Neural progenitor cell (in vitro differentiated cells): ENCODE measurements at regions not wholly inside any gene's neighbourhood (a gene's known extent, or its start where the extent isn't known, plus 50 kb on each side); places are given as distances from the start of the nearest gene placed in this dataset.
A peak's percentile ranks its signal among the peaks of the same experiment; 100 is the strongest.

Source experiments
- DNase-seq: peaks from one replicate; pipeline ENCODE4 v3.0.0-alpha.2; 2016; ENCODE audit warnings: low spot score
- H2AFZ ChIP-seq: fragments of 200-600 bp; sonication (generic); replicated peaks from 2 replicates; pipeline ENCODE4 v1.6.1; 2016; ENCODE audit warnings: antibody characterized with exemption
- H3F3A ChIP-seq: fragments of 200-600 bp; sonication (generic); 2 replicates; pipeline ENCODE4 v1.6.1; 2016; ENCODE audit warnings: antibody characterized with exemption, low read depth
- H3K27ac ChIP-seq: fragments of 200-600 bp; sonication (generic); 2 replicates; pipeline ENCODE4 v1.5.1; 2016; ENCODE audit warnings: mild to moderate bottlenecking
- H3K27me3 ChIP-seq: fragments of 200-600 bp; sonication (generic); 2 replicates; pipeline ENCODE4 v1.6.1; 2016; ENCODE audit warnings: mild to moderate bottlenecking, moderate library complexity
- H3K36me3 ChIP-seq: fragments of 200-600 bp; sonication (generic); 2 replicates; pipeline ENCODE4 v1.5.1; 2016
- H3K4me1 ChIP-seq: fragments of 200-600 bp; sonication (generic); 2 replicates; pipeline ENCODE4 v1.6.1; 2016; ENCODE audit warnings: mixed run types
- H3K4me2 ChIP-seq: fragments of 200-600 bp; sonication (generic); 2 replicates; pipeline ENCODE4 v1.6.1; 2016
- H3K4me3 ChIP-seq: fragments of 200-600 bp; sonication (generic); 2 replicates; pipeline ENCODE4 v1.5.1; 2016
- H3K79me2 ChIP-seq: fragments of 200-600 bp; sonication (generic); 2 replicates; pipeline ENCODE4 v1.6.1; 2016; ENCODE audit warnings: low read depth
- H3K9ac ChIP-seq: fragments of 200-600 bp; sonication (generic); 2 replicates; pipeline ENCODE4 v1.6.1; 2016
- H3K9me3 ChIP-seq: fragments of 200-600 bp; sonication (generic); 2 replicates; pipeline ENCODE4 v1.5.1; 2016; ENCODE audit warnings: low read depth
- H4K20me1 ChIP-seq: fragments of 200-600 bp; sonication (generic); 2 replicates; pipeline ENCODE4 v1.6.1; 2016; ENCODE audit warnings: low read depth
- H3K27ac Mint-ChIP-seq: 3 replicates; pipeline ENCODE4 v1.8.0; 2021; ENCODE audit warnings: mixed read lengths
- H3K27me3 Mint-ChIP-seq: 2 replicates; pipeline ENCODE4 v1.8.0; 2022; ENCODE audit warnings: low read depth, mild to moderate bottlenecking, inconsistent platforms, moderate library complexity, mixed read lengths; ENCODE audit not compliant: insufficient read depth
- H3K36me3 Mint-ChIP-seq: 3 replicates; pipeline ENCODE4 v1.8.0; 2021; ENCODE audit warnings: mixed read lengths
- H3K4me1 Mint-ChIP-seq: 3 replicates; pipeline ENCODE4 v1.8.0; 2021; ENCODE audit warnings: mixed read lengths
- H3K4me3 Mint-ChIP-seq: 3 replicates; pipeline ENCODE4 v1.8.0; 2021; ENCODE audit warnings: mild to moderate bottlenecking, moderate library complexity, mixed read lengths
- H3K9me3 Mint-ChIP-seq: 3 replicates; pipeline ENCODE4 v1.8.0; 2020; ENCODE audit warnings: mixed read lengths
- CTCF ChIP-seq: fragments of 200-600 bp; sonication (generic); IDR thresholded peaks from 2 replicates; pipeline ENCODE4 v1.5.1; 2017; ENCODE audit warnings: antibody characterized with exemption, mild to moderate bottlenecking
- EZH2 ChIP-seq: fragments of 200-600 bp; sonication (generic); IDR thresholded peaks from 2 replicates; pipeline ENCODE4 v1.6.1; 2017; ENCODE audit warnings: antibody characterized with exemption, mild to moderate bottlenecking, moderate library complexity
- EZH2phosphoT487 ChIP-seq: fragments of 200-600 bp; sonication (generic); IDR thresholded peaks from 2 replicates; pipeline ENCODE4 v1.6.1; 2017; ENCODE audit warnings: antibody characterized with exemption

- H3K4me3 Mint-ChIP-seq: no peak overlapping the region
- no peak overlapping the region for H3K4me3 ChIP-seq
- H3K79me2 ChIP-seq: no peaks in the 10 kb centered on the region
- DNase-seq: no peak
- H3F3A ChIP-seq: no peaks in the 10 kb centered on the region
- no peaks in the 10 kb centered on the region for H3K36me3 ChIP-seq
- H3K27ac ChIP-seq: no peak overlapping the region
- H3K36me3 Mint-ChIP-seq: no peaks in the 10 kb centered on the region
- peak overlapping the region; percentile 3 for H3K27ac Mint-ChIP-seq
- H3K9ac ChIP-seq: no peak overlapping the region
- no peaks in the 10 kb centered on the region for H3K27me3 ChIP-seq
- H3K9me3 ChIP-seq: no peaks in the 10 kb centered on the region
- H3K4me1 ChIP-seq: no peaks in the 10 kb centered on the region
- H3K27me3 Mint-ChIP-seq: peaks cover 2% of the 10 kb centered on the region
- H4K20me1 ChIP-seq: no peaks in the 10 kb centered on the region
- H2AFZ ChIP-seq: no peak overlapping the region
- peaks cover 5% of the 10 kb centered on the region for H3K9me3 Mint-ChIP-seq
- no peak for TF ChIP-seq EZH2
- TF ChIP-seq CTCF: no peak
- TF ChIP-seq EZH2phosphoT487: no peak
- no peak overlapping the region for H3K4me2 ChIP-seq
- H3K4me1 Mint-ChIP-seq: no peaks in the 10 kb centered on the region
Measured at GRCh38 chr15:96072821-96073220, 257.7 kb upstream of the NR2F2 start.

- H3K27me3 ChIP-seq: no peaks in the 10 kb centered on the region
- no peak overlapping the region for H3K4me3 Mint-ChIP-seq
Measured at GRCh38 chr15:96073908-96074307, 256.6 kb upstream of the NR2F2 start.

GRCh38 chr15:96075895-96076294 lies 254.6 kb upstream of the NR2F2 start:
- Histone ChIP-seq H3K9ac (no peak overlapping the region), H3K27ac (no peak overlapping the region), H3K27me3 (no peaks in the 10 kb centered on the region), H3K4me3 (no peak overlapping the region), H3K36me3 (no peaks in the 10 kb centered on the region), H3F3A (no peaks in the 10 kb centered on the region), H3K4me2 (no peak overlapping the region), H2AFZ (no peak overlapping the region), H3K9me3 (no peaks in the 10 kb centered on the region), H4K20me1 (no peaks in the 10 kb centered on the region), H3K4me1 (no peaks in the 10 kb centered on the region), H3K79me2 (no peaks in the 10 kb centered on the region)
- Mint-ChIP-seq H3K36me3 (no peaks in the 10 kb centered on the region), H3K4me1 (peaks cover 4% of the 10 kb centered on the region), H3K9me3 (peaks cover 5% of the 10 kb centered on the region), H3K27ac (no peak overlapping the region), H3K4me3 (no peak overlapping the region), H3K27me3 (no peaks in the 10 kb centered on the region)
- no peak for DNase-seq
- no peak for TF ChIP-seq EZH2phosphoT487
- TF ChIP-seq EZH2: no peak
- TF ChIP-seq CTCF: no peak

More at GRCh38 chr15:96073908-96074307, 256.6 kb upstream of the NR2F2 start:
- H3K36me3 Mint-ChIP-seq: no peaks in the 10 kb centered on the region
- H3K27me3 Mint-ChIP-seq: no peaks in the 10 kb centered on the region
- TF ChIP-seq CTCF: no peak
- TF ChIP-seq EZH2: no peak
- TF ChIP-seq EZH2phosphoT487: no peak
- peaks cover 2% of the 10 kb centered on the region for H3K4me1 Mint-ChIP-seq
- Histone ChIP-seq H4K20me1 (no peaks in the 10 kb centered on the region), H3K27ac (no peak overlapping the region), H3K4me2 (no peak overlapping the region), H3K79me2 (no peaks in the 10 kb centered on the region), H3F3A (no peaks in the 10 kb centered on the region), H3K36me3 (no peaks in the 10 kb centered on the region), H2AFZ (no peak overlapping the region), H3K9ac (no peak overlapping the region), H3K4me3 (no peak overlapping the region), H3K4me1 (no peaks in the 10 kb centered on the region), H3K9me3 (no peaks in the 10 kb centered on the region)
- H3K9me3 Mint-ChIP-seq: peaks cover 2% of the 10 kb centered on the region
- DNase-seq: no peak
- no peak overlapping the region for H3K27ac Mint-ChIP-seq
